VCaP (cell line): ENCODE measurements at regions not wholly inside any gene's neighbourhood (a gene's known extent, or its start where the extent isn't known, plus 50 kb on each side); places are given as distances from the start of the nearest gene placed in this dataset.

Source experiments
- H3K27ac ChIP-seq: fragments of 450-650 bp; 2 replicates; pipeline ENCODE4 v1.5.1; 2017
- TF ChIP-seq, protein P1 (sequence below): fragments of 450-650 bp; conservative IDR thresholded peaks from 2 replicates; pipeline ENCODE4 v1.5.1; 2017; ENCODE audit warnings: mild to moderate bottlenecking, moderate library complexity

DNA sequence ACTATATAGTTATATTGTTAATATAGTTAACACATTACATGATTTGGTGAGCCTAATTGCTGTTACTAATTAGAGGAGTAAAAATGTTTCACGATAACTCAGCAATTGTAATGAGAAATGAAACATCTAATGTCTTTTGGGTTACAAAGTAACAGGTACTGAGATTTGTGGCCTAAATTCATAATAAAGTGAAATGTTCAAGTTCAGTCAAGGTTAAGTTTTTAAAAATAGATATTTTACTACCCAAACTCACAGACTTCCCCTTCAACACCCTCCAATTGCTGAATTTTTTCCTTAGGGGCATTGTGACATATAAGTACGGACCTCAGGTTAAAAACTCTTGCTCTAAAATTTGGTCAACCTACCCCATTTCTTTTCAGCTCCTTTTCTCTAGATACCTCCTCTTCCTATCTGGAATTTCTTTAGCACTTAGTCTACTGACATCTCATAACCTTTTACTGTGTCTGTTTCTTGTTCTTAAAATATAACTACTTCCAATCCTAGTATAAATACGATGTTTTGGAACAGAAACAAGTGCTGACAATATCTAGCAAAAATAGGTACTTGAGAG, 112.3 kb upstream of the PRSS16 start:
- TF ChIP-seq, protein P1, sequence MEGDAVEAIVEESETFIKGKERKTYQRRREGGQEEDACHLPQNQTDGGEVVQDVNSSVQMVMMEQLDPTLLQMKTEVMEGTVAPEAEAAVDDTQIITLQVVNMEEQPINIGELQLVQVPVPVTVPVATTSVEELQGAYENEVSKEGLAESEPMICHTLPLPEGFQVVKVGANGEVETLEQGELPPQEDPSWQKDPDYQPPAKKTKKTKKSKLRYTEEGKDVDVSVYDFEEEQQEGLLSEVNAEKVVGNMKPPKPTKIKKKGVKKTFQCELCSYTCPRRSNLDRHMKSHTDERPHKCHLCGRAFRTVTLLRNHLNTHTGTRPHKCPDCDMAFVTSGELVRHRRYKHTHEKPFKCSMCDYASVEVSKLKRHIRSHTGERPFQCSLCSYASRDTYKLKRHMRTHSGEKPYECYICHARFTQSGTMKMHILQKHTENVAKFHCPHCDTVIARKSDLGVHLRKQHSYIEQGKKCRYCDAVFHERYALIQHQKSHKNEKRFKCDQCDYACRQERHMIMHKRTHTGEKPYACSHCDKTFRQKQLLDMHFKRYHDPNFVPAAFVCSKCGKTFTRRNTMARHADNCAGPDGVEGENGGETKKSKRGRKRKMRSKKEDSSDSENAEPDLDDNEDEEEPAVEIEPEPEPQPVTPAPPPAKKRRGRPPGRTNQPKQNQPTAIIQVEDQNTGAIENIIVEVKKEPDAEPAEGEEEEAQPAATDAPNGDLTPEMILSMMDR = no peak
- H3K27ac ChIP-seq = peak overlapping the region; percentile 79; the same call in 1 of the 2 replicates

DNA sequence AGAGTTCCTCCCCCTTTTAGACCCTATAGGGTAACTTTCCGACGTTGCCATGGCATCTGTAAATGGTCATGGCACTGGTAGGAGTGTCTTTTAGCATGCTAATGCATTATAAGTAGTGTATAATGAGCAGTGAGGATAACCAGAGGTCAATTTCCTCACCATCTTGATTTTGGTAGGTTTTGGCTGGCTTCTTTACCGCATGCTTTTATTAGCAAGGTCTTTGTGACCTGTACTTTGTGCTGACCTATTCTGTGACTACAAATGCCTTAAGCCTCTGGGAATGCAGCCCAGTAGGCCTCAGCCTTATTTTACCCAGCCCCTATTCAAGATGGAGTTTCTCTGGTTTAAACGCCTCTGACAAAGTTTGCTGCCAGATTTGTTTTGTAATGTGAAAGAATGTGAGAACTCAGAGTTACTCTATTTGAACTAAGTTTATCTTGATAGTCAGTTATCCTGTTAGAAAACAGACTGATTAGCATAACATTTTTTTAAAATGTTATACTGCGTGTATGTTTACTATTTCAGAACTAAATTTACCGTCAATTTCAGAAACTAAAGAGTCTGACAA, 111.3 kb upstream of the PRSS16 start:
- no peak overlapping the region for H3K27ac ChIP-seq
- TF ChIP-seq, protein P1 = no peak

DNA sequence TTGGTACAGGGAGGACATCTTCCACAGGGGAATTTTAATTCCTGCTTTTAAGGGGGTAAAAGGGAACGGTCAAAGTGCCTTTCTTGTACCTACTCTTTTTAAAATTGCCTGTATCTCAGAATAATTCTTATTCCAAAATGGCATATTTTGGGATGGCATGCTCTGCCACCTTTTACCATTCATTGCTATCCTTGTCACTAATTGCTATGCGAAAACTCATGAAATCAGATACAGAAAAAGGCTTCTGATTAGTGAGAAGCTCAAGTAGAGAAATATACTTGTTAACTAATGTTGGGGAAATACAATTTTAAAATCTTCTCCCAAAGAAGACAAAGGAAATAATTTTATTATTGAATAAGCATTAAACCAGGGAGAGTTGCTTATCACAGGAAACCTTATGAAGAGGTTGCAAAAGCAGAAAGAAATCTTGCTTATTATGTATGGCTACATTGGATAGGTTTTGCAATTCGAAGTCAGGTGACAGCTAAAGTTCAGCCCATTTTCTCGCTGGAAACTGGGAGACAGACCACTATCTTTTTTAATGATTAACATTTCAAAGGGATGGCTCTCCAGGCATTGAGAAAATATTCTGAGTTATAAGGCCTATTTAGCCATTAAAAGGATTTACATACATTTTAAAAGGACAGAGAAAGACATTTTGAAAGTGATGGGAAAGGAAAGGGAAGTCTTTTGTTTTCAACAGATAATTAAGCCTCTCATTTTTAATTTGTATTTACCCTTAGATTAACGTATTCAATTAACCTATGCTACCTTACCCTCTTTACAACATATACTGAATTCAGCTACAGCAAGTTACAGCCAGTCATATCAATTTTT, 110.3 kb upstream of the PRSS16 start:
- TF ChIP-seq, protein P1 = no peak
- no peak overlapping the region for H3K27ac ChIP-seq

DNA sequence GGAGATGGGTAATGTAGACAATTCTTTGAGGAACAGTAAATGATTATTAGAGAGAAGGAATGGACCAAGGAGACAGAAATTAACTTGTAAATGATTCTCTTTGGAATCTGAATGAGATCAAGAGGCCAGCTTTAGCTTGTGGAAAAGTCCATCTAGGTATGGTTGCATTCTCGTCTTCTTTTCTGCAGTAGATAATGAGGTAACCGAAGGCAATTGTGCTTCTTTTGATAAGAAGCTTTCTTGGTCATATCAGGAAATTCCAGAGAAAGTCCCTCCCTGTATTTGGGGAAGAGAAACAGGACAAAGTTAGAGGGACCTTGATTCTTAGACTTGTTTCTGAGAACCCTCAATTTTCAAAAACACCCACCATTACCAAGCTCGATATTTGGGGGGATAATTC, 109.1 kb upstream of the PRSS16 start:
- TF ChIP-seq, protein P1 = no peak
- H3K27ac ChIP-seq = no peak overlapping the region

DNA sequence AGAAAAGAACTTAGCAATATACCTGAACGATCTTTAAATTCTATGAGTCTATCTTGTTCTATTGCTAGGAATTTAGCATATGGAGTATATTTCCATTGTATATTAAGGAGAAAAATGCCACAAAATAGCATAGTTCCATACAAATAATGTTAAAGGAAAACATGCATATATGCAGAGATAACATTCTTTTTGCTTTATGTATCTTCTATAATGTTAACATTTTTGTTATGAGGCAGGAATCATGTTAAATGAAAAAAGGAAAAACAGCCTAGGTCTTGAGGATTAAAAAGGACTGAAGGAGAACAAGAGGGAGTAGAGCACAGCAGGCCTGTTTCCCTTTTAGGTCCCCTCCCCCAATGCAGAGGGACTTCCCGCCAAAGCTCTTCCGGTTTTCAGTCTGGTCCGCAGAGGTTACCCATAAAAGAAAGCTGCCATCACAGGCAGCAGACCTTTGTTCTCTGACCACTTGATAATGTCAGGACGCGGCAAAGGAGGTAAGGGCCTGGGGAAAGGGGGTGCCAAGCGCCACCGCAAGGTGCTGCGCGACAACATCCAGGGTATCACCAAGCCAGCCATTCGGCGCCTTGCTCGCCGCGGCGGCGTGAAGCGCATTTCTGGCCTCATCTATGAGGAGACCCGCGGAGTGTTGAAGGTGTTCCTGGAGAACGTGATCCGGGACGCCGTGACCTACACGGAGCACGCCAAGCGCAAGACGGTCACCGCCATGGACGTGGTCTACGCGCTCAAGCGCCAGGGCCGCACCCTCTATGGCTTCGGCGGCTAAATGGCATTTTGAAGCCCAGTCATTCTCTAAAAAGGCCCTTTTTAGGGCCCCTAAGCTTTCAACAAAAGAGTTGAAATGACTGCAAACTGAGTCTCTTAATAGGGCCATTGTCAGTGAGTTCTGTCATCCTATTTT, 108.4 kb upstream of the PRSS16 start:
- TF ChIP-seq, protein P1 = no peak
- no peak overlapping the region for H3K27ac ChIP-seq

DNA sequence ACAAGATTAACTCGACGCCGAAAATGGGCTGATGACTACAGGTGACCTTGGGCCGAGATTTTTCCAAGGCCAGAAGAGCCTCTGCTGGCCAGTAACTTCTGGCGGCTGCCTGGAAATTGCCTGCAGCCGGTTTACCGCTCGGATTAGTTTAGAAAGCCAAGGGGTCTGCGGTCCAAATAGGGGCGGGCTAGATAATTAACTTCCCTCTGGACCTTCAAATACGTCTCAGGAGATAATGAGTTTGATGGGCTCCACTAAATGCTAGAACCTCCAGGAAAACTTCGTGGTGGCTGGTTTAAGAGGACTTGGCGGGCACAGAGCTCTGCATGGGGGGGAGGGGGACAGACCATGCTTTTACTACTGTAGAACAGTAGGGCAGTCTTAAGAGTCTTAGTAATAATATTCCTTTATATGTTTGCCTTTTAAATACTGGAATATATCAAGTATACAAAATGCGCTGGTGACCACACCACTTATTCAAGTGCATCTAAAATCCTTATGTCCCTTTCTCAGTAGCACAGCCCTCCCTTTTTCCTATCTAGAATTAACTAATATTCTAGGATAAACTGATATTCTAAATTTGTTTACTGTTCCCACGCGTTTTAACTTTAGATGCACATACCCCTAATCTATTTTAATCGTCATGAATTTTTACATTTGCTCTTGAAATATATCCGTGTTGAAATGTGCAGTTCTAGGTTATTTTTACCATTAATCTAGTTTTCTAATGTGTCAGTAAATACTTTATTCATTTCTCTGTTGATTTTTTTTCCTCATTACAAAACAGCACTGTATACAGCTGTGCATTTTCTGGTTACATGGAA, 107.5 kb upstream of the PRSS16 start:
- no peak overlapping the region for H3K27ac ChIP-seq
- TF ChIP-seq, protein P1 = no peak
